Chondrocyte (in vitro differentiated cells): ENCODE measurements at regions not wholly inside any gene's neighbourhood (a gene's known extent, or its start where the extent isn't known, plus 50 kb on each side); places are given as distances from the start of the nearest gene placed in this dataset.

Experiments
- DNase-seq: peaks from one replicate; pipeline ENCODE4 v3.0.0; 2021; ENCODE audit warnings: mixed read lengths, low spot score
- H3K27ac Mint-ChIP-seq: one replicate; pipeline ENCODE4 v1.8.0; 2021; ENCODE audit warnings: mild to moderate bottlenecking, moderate library complexity, mixed read lengths; ENCODE audit not compliant: unreplicated experiment
- H3K27me3 Mint-ChIP-seq: 2 replicates; pipeline ENCODE4 v1.8.0; 2021; ENCODE audit warnings: low read depth, mixed read lengths
- H3K36me3 Mint-ChIP-seq: 2 replicates; pipeline ENCODE4 v1.8.0; 2021; ENCODE audit warnings: low read depth, mixed read lengths
- H3K4me1 Mint-ChIP-seq: 2 replicates; pipeline ENCODE4 v1.8.0; 2021; ENCODE audit warnings: low read depth, mild to moderate bottlenecking, mixed read lengths
- H3K4me3 Mint-ChIP-seq: one replicate; pipeline ENCODE4 v1.8.0; 2021; ENCODE audit warnings: mild to moderate bottlenecking, moderate library complexity, mixed read lengths; ENCODE audit not compliant: unreplicated experiment
- H3K9me3 Mint-ChIP-seq: 2 replicates; pipeline ENCODE4 v1.8.0; 2021; ENCODE audit warnings: low read depth, mixed read lengths
- TF ChIP-seq, protein P1 (sequence below): fragments of 200-600 bp; sonication (generic); IDR thresholded peaks from 2 replicates; pipeline ENCODE4 v1.5.0; 2021; ENCODE audit warnings: antibody characterized with exemption, mild to moderate bottlenecking, moderate library complexity

DNA sequence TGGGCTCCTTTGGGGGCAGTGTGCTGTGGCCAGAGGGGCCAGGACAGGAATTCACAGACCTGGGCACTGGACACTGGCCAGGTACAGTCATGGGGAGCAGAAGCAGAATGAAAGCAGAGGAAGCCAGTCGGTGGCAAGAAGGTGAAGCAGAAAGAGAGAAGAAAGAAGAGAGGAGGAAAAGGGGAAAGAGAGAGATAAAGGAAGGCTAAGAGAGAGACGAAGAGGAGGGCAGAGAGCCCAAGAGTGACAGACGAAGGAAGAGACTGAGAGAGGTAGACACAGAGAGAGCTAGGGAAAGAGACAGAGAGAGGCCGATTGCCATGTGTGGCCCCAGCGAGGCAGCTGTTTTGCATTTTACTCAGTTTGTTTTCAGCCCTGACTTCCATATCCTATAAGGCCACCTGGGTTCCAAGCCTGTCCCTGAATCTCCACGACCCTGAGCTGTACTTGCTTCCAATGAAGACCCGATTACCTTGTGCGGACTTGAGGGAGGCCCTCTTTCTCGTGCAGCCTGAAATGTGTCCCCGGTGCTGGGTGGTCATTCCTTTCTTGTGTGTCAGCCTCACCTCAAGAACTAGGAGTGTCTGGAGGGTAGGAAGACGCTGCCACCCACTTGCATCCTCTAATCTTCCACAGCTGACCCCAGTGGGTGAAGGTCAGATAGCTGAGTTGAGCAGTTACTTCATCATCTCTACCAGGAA is 73.9 kb downstream of the LSM3 start:
- TF ChIP-seq, protein P1, sequence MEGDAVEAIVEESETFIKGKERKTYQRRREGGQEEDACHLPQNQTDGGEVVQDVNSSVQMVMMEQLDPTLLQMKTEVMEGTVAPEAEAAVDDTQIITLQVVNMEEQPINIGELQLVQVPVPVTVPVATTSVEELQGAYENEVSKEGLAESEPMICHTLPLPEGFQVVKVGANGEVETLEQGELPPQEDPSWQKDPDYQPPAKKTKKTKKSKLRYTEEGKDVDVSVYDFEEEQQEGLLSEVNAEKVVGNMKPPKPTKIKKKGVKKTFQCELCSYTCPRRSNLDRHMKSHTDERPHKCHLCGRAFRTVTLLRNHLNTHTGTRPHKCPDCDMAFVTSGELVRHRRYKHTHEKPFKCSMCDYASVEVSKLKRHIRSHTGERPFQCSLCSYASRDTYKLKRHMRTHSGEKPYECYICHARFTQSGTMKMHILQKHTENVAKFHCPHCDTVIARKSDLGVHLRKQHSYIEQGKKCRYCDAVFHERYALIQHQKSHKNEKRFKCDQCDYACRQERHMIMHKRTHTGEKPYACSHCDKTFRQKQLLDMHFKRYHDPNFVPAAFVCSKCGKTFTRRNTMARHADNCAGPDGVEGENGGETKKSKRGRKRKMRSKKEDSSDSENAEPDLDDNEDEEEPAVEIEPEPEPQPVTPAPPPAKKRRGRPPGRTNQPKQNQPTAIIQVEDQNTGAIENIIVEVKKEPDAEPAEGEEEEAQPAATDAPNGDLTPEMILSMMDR, result no peak
- H3K4me1 Mint-ChIP-seq, result no peaks in the 10 kb centered on the region
- H3K4me3 Mint-ChIP-seq, result no peak overlapping the region
- H3K27ac Mint-ChIP-seq, result no peak overlapping the region
- H3K36me3 Mint-ChIP-seq, result no peaks in the 10 kb centered on the region
- peaks cover 3% of the 10 kb centered on the region for H3K27me3 Mint-ChIP-seq
- H3K9me3 Mint-ChIP-seq, result no peaks in the 10 kb centered on the region
- no peak for DNase-seq

- no peak for DNase-seq
- H3K36me3 Mint-ChIP-seq, result no peaks in the 10 kb centered on the region
- peaks cover 3% of the 10 kb centered on the region for H3K27me3 Mint-ChIP-seq
- H3K9me3 Mint-ChIP-seq, result no peaks in the 10 kb centered on the region
- H3K4me3 Mint-ChIP-seq, result no peak overlapping the region
- H3K4me1 Mint-ChIP-seq, result no peaks in the 10 kb centered on the region
- H3K27ac Mint-ChIP-seq, result no peak overlapping the region
- TF ChIP-seq, protein P1, result no peak
Measured at GRCh38 chr3:14253022-14253706, 74.5 kb downstream of the LSM3 start.

- H3K36me3 Mint-ChIP-seq, result no peaks in the 10 kb centered on the region
- no peaks in the 10 kb centered on the region for H3K4me1 Mint-ChIP-seq
- DNase-seq, result peak; percentile 7
- peak overlapping the region; percentile 4 for H3K27ac Mint-ChIP-seq
- H3K27me3 Mint-ChIP-seq, result peaks cover 3% of the 10 kb centered on the region
- H3K4me3 Mint-ChIP-seq, result no peak overlapping the region
- no peaks in the 10 kb centered on the region for H3K9me3 Mint-ChIP-seq
- TF ChIP-seq, protein P1, result no peak
Measured at GRCh38 chr3:14253707-14254382, 75.2 kb downstream of the LSM3 start.

DNA sequence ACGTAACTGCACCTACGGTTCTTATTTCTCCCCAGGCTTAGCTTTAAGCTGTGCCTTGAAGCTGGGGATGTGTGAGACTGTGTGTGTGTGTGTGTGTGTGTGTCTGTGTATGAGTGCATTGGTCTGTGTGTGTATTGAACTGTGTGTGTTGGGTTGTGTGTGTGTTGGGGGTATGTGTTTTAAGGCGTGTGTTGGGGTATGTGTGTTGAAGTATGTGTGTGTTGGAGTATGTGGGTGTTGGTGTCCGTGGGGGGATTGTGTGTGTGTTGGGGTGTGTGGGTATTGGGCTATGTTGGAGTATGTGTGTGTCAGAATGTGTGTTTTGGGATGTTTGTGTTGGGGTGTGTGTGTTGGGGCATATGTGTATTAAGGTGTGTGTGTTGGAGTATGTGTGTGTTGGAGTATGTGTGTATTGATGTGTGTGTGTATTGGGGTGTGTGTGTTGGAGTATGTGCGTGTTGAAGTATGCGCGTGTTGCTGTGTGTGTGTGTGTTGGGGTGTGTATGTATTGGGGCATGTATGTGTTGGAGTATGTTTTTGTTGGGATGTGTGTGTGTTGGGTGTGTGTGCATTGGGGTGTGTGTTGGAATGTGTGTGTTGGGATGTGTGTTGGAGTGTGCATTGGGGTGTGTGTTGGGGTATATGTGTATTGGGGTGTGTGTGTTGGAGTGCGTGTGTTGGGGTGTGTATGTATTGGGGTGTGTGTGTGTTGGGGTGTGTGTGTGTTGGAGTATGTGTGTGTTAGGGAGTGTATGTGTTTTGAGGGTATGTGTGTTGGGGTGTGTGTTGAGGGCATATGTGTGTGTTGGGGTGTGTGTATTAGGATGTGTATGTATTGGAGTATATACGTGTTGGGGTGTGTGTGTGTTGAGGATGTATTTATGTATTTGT is 76.4 kb downstream of the LSM3 start:
- peak; percentile 4 for DNase-seq
- TF ChIP-seq, protein P1, result no peak
- H3K4me3 Mint-ChIP-seq, result no peak overlapping the region
- peaks cover 3% of the 10 kb centered on the region for H3K27me3 Mint-ChIP-seq
- H3K27ac Mint-ChIP-seq, result no peak overlapping the region
- H3K9me3 Mint-ChIP-seq, result no peaks in the 10 kb centered on the region
- no peaks in the 10 kb centered on the region for H3K36me3 Mint-ChIP-seq
- H3K4me1 Mint-ChIP-seq, result no peaks in the 10 kb centered on the region
